ENCODE measurements at regions not wholly inside any gene's neighbourhood (a gene's known extent, or its start where the extent isn't known, plus 50 kb on each side); places are given as distances from the start of the nearest gene placed in this dataset.

- Histone ChIP-seq H3K4me3 (no peak overlapping the region), H3K27me3 (no peaks in the 10 kb centered on the region), H3K9me3 (replicated peaks in 1 of 3) (no peaks in the 10 kb centered on the region), H3K4me1 (replicated peaks in 1 of 2) (no peaks in the 10 kb centered on the region), H3K27ac (no peak overlapping the region), H3K36me3 (replicated peaks in 1 of 2) (no peaks in the 10 kb centered on the region)
- no peak for TF ChIP-seq CTCF (IDR thresholded peaks at IDR 0.05)
- TF ChIP-seq POLR2A (IDR thresholded peaks at IDR 0.05), result no peak
- intact Hi-C loops (cut with DNase I), result no loop called here
- 90 to 98% (median 95%) methylated on average over 1 of the region's 1 CpG for WGBS, 4 donors
- DNase-seq, result no peak
Measured at GRCh38 chr13:31878495-31878894, 139.2 kb downstream of the RXFP2 start.

- no peaks in the 10 kb centered on the region for H3K27me3 ChIP-seq
Measured at GRCh38 chr13:31878955-31879354, 139.6 kb downstream of the RXFP2 start.

GRCh38 chr13:31880851-31881494, 141.6 kb downstream of the RXFP2 start:
- TF ChIP-seq CTCF (IDR thresholded peaks at IDR 0.05), result no peak
- TF ChIP-seq POLR2A (IDR thresholded peaks at IDR 0.05), result no peak

More at GRCh38 chr13:31878955-31879354, 139.6 kb downstream of the RXFP2 start:
- no peak overlapping the region for H3K4me3 ChIP-seq
- 61 to 68% (median 66%) methylated on average over 2 of the region's 2 CpGs for WGBS, 4 donors
- no peaks in the 10 kb centered on the region for H3K4me1 ChIP-seq (replicated peaks in 1 of 2)
- DNase-seq, result no peak
- H3K9me3 ChIP-seq (replicated peaks in 1 of 3), result no peaks in the 10 kb centered on the region
- no peak for TF ChIP-seq POLR2A (IDR thresholded peaks at IDR 0.05)
- TF ChIP-seq CTCF (IDR thresholded peaks at IDR 0.05), result no peak
- H3K36me3 ChIP-seq (replicated peaks in 1 of 2), result no peaks in the 10 kb centered on the region
- intact Hi-C loops (cut with DNase I), result no loop called here
- H3K27ac ChIP-seq, result no peak overlapping the region

GRCh38 chr13:31881495-31881882, 142.2 kb downstream of the RXFP2 start:
- TF ChIP-seq CTCF (IDR thresholded peaks at IDR 0.05), result no peak
- TF ChIP-seq POLR2A (IDR thresholded peaks at IDR 0.05), result no peak
- H3K4me1 ChIP-seq (replicated peaks in 1 of 2), result peaks cover 0 to 7% of the 10 kb centered on the region in 2 donors
- no peaks in the 10 kb centered on the region for H3K27me3 ChIP-seq
- intact Hi-C loops (cut with DNase I), result no loop called here
- no peak overlapping the region for H3K27ac ChIP-seq
- no peaks in the 10 kb centered on the region for H3K9me3 ChIP-seq (replicated peaks in 1 of 3)
- H3K36me3 ChIP-seq (replicated peaks in 1 of 2), result no peaks in the 10 kb centered on the region
- WGBS, 4 donors, result 70 to 80% (median 73%) methylated on average over 3 of the region's 3 CpGs
- no peak for DNase-seq
- H3K4me3 ChIP-seq, result no peak overlapping the region

More at GRCh38 chr13:31880851-31881494, 141.6 kb downstream of the RXFP2 start:
- Histone ChIP-seq H3K27ac (no peak overlapping the region), H3K4me3 (no peak overlapping the region), H3K36me3 (replicated peaks in 1 of 2) (no peaks in the 10 kb centered on the region), H3K9me3 (replicated peaks in 1 of 3) (no peaks in the 10 kb centered on the region), H3K27me3 (no peaks in the 10 kb centered on the region), H3K4me1 (replicated peaks in 1 of 2) (peaks cover 0 to 2% of the 10 kb centered on the region in 2 donors)
- intact Hi-C loops (cut with DNase I), result no loop called here
- WGBS, 4 donors, result 57 to 71% (median 63%) methylated on average over 3 of the region's 3 CpGs
- DNase-seq, result no peak
